Fibroblast of the conjunctiva (primary cell): ENCODE measurements at regions not wholly inside any gene's neighbourhood (a gene's known extent, or its start where the extent isn't known, plus 50 kb on each side); places are given as distances from the start of the nearest gene placed in this dataset.

Experiments
- DNase-seq: peaks from one replicate; pipeline ENCODE4 v3.0.0-alpha.2; 2010; ENCODE audit warnings: low read depth

DNA sequence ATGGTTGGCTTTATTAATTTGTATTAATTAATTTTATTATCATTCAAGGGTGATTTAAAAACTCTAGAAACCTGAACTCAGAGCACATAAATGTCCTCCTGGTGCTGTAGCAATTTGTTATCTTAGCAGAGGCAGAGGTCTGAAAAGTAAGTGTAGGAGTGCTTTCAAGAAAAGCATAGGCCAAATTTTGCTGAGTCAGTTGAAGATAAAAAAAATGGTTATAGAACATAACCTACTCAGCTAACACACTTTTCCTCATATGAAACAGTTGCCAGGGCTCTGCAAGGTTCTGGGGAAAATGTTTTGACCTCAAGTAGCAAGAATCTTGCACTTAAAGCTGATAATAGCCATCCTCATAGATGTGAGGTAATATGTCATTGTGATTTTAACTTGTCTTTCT is 53.5 kb upstream of the CHODL start:
- no peak for DNase-seq

- DNase-seq: no peak
Measured at GRCh38 chr21:18178509-18178908, 66.1 kb upstream of the CHODL start.

DNA sequence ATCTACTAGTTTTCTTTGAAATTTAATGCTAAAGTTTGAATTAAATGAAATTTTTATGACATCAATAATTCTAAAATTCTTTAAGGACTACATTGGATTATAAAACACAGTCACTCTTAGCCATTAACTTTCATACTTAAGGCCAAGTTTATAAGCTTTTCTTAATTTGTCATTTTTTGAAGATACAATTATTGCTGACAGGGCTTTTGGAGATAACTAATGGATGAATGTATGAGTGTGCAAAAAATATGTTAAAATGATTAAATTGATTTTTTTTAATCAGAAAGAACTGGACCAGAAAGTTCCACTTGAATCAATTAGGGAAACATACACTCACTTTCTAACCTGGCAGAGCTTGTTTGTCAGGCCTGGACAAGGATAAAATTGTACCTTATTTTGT is 70.3 kb upstream of the CHODL start:
- no peak for DNase-seq

GRCh38 chr21:18170829-18171228 is 73.8 kb upstream of the CHODL start:
- no peak for DNase-seq

DNA sequence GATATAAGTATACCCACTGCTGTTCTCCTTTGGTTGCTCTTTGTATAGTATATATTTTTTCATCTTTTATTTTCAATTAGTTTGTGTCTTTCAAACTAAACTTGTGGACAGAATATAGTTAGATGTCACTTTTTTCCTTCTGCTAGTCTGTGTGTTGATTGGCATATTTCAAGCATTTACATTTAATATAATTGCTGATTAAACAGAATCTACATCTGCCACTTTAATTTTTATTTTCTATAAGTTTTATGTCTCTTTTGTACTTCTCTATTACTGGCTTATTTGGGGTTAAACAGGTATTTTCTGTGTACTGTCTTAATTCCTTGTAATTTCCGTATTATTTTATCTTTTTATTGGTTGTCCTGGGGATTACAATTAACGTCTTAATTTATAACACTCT is 74.4 kb upstream of the CHODL start:
- no peak for DNase-seq

DNA sequence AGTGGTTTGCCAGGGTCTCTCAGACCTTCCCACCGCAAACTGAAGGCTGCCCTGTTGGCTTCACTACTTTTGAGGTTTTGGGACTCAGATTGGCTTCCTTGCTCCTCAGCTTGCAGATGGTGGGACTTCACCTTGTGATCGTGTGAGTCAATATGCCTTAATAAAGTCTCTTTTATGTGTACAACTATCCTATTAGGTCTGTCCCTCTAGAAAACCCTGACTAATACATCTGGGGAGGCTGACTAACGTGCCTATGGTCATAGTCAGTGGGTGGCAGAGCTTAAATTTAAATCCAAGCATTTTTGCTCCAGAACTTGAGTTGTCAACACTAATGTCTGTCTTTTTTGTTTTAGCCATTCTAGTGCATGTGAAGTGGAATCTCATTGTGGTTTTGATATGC is 76.5 kb upstream of the CHODL start:
- DNase-seq: no peak

- DNase-seq: no peak
Measured at GRCh38 chr21:18164933-18165332, 79.7 kb upstream of the CHODL start.

GRCh38 chr21:18164483-18164882 is 80.2 kb upstream of the CHODL start:
- DNase-seq: no peak

DNA sequence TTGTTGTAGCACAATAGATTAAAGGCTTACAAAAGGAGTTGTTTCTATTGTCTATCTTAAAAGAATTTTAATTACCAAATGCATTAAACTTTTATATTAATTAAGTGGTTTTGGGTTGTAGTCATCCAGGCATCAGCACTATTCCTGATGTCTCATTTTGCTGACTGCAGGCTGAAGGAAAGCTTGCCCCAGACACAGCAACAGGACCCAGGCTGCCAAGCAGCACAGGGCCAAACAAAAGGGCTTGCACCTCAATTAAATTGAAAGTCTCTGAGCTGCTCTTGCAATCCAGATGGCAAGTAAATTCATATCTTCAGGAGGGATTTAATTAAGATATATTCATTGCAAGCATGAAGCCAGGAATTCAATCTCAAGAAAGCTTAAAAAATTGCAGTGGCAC is 80.7 kb upstream of the CHODL start:
- DNase-seq: no peak

- DNase-seq: no peak
Measured at GRCh38 chr21:18161841-18162240, 82.8 kb upstream of the CHODL start.

GRCh38 chr21:18157406-18157805 is 87.2 kb upstream of the CHODL start:
- no peak for DNase-seq

DNA sequence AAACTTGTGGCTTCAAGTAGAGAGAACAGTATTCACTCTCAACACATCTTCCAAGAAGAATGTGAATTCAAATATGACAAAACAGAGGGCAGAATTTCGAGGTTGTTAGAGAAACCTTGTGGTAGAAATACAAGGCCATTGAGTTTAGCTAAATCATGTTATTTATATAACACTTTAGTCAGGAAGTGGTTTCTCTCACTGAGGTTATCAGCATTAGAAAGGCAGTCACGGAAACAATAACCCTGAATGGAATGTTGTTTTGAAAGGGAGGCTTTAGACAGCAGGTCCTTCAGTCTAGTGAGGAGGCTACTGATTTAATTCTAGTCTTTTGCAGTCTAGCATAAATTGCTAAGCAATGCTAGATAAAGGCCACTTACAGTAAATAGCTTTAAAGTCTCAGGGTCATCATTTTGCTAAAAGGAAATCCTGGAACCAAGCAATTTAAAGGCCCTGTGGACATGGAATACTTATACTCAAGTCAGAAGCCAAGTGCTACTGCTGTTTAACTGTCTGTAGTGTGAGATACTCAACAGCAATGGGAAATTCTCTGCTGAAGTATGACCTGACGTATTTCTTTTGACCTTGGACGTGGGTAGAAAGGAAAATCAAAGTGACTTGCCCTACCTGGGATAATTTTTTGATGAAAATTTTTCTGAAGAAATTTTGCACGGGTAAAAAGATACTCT is 89.0 kb upstream of the CHODL start:
- no peak for DNase-seq

DNA sequence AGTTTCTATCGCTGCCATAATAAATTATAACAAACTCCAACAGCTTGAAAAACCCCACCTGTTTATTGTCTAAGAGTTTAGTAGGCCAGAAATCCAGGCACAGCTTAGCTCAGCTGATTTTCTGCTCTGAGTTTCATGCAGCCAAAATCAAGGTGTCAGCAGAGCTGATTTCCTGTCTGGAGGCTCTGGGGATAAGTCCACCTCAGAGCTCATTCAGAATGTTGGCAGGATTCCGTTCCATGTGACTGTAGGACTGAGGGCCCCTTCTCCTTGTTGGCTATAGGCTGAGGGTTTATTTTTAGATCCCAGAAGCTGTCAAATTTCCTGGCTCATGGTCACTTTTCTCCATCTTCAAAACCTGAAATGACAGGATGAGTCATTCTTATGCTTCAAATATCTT is 91.6 kb upstream of the CHODL start:
- DNase-seq: no peak

- DNase-seq: no peak
Measured at GRCh38 chr21:18152371-18152770, 92.3 kb upstream of the CHODL start.

GRCh38 chr21:18151046-18151445 is 93.6 kb upstream of the CHODL start:
- DNase-seq: no peak

- DNase-seq: no peak
Measured at GRCh38 chr21:18148401-18148800, 96.2 kb upstream of the CHODL start.

DNA sequence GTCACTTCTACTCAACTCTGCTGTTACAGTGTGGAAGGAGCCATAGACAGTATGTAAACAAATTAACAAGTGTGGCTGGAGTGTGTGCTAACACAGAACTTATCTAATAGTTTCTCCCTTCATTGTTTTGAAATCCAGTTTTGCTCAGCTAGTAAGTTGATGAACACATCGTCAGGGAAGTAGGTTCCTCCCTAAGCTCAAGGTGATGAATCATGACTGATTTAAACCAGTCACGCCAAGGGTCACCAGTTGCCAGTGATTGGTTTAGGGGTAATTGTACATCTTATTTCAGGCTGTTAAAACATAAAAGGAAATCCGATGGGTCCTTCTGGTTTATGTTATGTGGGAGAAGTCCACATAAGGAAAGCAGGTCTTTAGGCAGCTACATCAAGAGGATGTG is 97.0 kb upstream of the CHODL start:
- no peak for DNase-seq

- DNase-seq: no peak
Measured at GRCh38 chr21:18146820-18147219, 97.8 kb upstream of the CHODL start.

- no peak for DNase-seq
Measured at GRCh38 chr21:18144339-18144738, 100.3 kb upstream of the CHODL start.

GRCh38 chr21:18142655-18143054 is 102.0 kb upstream of the CHODL start:
- no peak for DNase-seq

GRCh38 chr21:18138507-18138906 is 106.1 kb upstream of the CHODL start:
- no peak for DNase-seq

DNA sequence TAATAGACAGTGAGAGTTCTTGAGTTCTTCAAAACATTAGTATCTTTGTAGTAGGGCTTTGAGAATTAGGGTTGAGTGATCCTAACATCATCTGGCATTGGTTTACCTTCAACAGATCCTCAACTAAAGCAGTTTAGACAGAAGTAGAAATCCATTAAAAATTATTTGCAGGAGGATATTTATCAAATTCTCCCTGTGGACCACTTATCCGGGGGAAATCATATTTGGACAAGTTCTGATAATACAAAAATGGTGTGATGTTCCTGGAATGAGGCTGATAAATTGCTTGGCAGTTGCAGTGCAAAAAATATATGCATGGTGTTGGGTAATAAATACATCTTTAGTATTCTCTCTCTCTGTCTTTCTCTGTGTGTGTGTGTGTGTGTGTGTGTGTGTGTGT is 115.1 kb upstream of the CHODL start:
- DNase-seq: no peak

DNA sequence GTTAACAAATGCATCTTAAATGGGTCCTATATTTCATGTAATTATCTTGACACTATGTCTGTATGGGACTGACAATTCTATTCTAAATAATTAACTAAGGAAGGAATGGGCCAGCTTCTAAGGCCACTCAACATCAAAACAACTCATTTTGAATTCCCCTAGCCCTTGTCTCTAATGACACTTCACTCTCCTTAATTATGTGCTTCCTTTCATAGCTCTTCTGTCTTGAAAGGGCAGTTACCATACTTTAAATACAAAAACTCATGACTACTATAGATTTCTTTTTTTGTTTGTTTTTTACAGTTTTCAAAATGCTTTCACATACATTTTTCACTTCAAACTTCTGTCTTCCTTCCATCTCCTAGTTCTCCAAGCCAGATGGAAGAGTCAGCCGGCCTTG is 126.1 kb upstream of the CHODL start:
- DNase-seq: no peak

DNA sequence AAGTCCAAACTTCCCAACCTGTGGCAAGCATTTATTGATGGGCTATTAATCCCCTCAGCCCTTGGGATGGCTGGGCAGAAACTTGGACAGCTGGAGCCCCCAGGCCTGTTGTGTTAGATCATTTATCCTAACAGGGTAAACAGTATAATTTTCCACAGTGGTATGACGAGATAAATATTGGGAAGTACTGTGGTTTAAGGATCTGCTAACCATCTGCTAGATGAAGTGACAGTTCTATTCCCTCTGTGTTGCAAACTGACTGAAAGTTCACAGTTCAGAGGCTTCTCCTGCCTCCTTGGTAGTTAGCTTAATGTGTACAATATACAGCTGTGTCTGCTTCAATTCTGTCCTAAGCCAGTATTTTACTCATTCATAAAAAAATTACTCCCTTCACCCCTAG is 127.5 kb upstream of the CHODL start:
- no peak for DNase-seq

DNA sequence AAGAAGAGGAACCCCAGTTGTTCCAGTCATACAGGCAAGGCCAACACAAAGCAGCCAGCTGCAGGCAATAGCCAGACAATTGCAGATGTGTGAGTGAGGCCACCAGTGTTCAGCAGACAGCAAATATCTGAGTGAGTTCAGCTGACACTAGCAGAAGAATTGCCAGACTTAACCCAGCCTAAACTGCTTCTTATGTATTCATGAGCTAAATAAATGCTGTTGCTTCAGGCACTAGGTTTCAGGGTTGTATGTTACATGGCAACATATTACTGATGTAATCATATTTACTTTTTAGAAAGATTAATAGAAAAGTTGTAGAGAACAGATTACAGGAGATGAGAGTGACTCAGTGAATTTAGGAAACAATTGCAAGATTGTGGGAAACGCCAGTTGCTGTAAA is 129.8 kb upstream of the CHODL start:
- no peak for DNase-seq
